SK-N-SH (cell line): ENCODE measurements at regions not wholly inside any gene's neighbourhood (a gene's known extent, or its start where the extent isn't known, plus 50 kb on each side); places are given as distances from the start of the nearest gene placed in this dataset.
"Not testable (repeated sequence)": the region's sequence is repeated elsewhere in the genome, so short reads cannot be mapped to it uniquely, and the experiment has no call there.

Experiments used
- CTCF ChIP-seq: fragments of 200-600 bp; sonication (generic); IDR thresholded peaks from 2 replicates; pipeline ENCODE4 v1.6.1; 2017; ENCODE audit warnings: antibody characterized with exemption, mild to moderate bottlenecking, moderate library complexity
- EP300 ChIP-seq, 2 experiments: IDR thresholded peaks; 2 replicates each; pipeline versions ENCODE4 v1.4.0 to v1.6.1; 2012; ENCODE audit warnings: borderline replicate concordance in 1 of 2, low read depth in 1 of 2, low read length in 1 of 2
- EZH2phosphoT487 ChIP-seq: fragments of 200-600 bp; sonication (generic); IDR thresholded peaks from 2 replicates; pipeline ENCODE4 v1.6.1; 2017; ENCODE audit warnings: low read depth, mixed run types, mild to moderate bottlenecking, antibody characterized with exemption, moderate library complexity, borderline replicate concordance
- FOXM1 ChIP-seq: IDR thresholded peaks from 2 replicates; pipeline ENCODE4 v1.4.0; 2012; ENCODE audit warnings: low read depth, mild to moderate bottlenecking
- JUND ChIP-seq: IDR thresholded peaks from 2 replicates; pipeline ENCODE4 v1.4.0; 2012
- RAD21 ChIP-seq: IDR thresholded peaks from 2 replicates; pipeline ENCODE4 v1.6.1; 2012; ENCODE audit warnings: mild to moderate bottlenecking, low read length
- TAF1 ChIP-seq: IDR thresholded peaks from 2 replicates; pipeline ENCODE4 v1.6.1; 2012; ENCODE audit warnings: low read depth, mild to moderate bottlenecking, low read length, moderate library complexity, borderline replicate concordance
- TF ChIP-seq, protein P1 (sequence below): fragments of 150-350 bp; IDR thresholded peaks from 2 replicates; pipeline ENCODE4 v1.6.1; 2017; ENCODE audit warnings: antibody characterized with exemption, low read length, low read depth, borderline replicate concordance

DNA sequence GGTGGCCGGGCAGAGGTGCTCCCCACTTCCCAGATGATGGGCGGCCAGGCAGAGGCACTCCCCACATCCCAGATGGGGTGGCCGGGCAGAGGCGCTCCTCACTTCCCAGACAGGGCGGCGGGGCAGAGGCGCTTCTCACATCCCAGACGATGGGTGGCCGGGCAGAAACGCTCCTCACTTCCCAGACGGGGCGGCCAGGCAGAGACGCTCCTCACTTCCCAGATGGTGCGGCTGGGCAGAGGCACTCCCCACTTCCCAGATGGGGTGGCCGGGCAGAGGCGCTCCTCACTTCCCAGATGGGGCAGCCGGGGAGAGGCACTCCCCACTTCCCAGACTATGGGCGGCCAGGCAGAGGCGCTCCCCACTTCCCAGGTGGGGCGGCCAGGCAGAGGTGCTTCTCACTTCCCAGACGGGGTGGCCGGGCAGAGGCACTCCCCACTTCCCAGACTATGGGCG, 275.8 kb downstream of the LIPI start:
- not testable (repeated sequence) for TF ChIP-seq RAD21; JUND; CTCF; EZH2phosphoT487; TAF1; FOXM1; EP300 (IDR thresholded peaks at IDR 0.05; ENCODE audit: borderline replicate concordance in 1 of 2, low read depth in 1 of 2, low read length in 1 of 2)
- TF ChIP-seq, protein P1, sequence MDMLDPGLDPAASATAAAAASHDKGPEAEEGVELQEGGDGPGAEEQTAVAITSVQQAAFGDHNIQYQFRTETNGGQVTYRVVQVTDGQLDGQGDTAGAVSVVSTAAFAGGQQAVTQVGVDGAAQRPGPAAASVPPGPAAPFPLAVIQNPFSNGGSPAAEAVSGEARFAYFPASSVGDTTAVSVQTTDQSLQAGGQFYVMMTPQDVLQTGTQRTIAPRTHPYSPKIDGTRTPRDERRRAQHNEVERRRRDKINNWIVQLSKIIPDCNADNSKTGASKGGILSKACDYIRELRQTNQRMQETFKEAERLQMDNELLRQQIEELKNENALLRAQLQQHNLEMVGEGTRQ: not testable (repeated sequence)
